ENCODE measurements at regions not wholly inside any gene's neighbourhood (a gene's known extent, or its start where the extent isn't known, plus 50 kb on each side); places are given as distances from the start of the nearest gene placed in this dataset.

DNA sequence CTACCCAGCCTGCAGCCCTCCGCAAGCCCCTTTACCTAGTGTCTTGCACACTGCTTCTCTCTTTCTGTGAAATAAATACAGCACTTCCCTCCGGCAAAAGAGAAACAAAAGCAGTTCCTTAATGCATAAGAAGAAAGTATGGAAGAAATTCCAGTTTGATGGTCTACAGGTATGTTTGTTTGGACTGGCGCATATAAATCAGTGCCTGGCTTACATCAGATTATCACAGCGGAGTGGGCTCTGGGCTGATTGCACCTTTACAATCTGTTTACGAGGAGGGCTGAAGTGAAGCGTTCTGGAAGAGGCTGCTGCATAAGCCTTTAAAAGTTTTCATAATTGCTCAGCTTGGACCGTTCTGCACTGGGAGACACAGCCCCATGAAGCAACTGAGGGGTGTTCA lies 153.5 kb upstream of the FOXF1 start:
- no peak for TF ChIP-seq POLR2A (IDR thresholded peaks at IDR 0.05)
- TF ChIP-seq, protein P1, sequence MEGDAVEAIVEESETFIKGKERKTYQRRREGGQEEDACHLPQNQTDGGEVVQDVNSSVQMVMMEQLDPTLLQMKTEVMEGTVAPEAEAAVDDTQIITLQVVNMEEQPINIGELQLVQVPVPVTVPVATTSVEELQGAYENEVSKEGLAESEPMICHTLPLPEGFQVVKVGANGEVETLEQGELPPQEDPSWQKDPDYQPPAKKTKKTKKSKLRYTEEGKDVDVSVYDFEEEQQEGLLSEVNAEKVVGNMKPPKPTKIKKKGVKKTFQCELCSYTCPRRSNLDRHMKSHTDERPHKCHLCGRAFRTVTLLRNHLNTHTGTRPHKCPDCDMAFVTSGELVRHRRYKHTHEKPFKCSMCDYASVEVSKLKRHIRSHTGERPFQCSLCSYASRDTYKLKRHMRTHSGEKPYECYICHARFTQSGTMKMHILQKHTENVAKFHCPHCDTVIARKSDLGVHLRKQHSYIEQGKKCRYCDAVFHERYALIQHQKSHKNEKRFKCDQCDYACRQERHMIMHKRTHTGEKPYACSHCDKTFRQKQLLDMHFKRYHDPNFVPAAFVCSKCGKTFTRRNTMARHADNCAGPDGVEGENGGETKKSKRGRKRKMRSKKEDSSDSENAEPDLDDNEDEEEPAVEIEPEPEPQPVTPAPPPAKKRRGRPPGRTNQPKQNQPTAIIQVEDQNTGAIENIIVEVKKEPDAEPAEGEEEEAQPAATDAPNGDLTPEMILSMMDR (IDR thresholded peaks at IDR 0.05) = no peak

Data from testis (tissue), 2 donors.